ENCODE measurements at regions not wholly inside any gene's neighbourhood (a gene's known extent, or its start where the extent isn't known, plus 50 kb on each side); places are given as distances from the start of the nearest gene placed in this dataset.
A peak's percentile ranks its signal among the peaks of the same experiment; 100 is the strongest.

GRCh38 chr17:79395545-79395944 lies 215.3 kb downstream of the RBFOX3 start:
- no peak for DNase-seq (ENCODE audit: low read depth)
- TF ChIP-seq, protein P1, sequence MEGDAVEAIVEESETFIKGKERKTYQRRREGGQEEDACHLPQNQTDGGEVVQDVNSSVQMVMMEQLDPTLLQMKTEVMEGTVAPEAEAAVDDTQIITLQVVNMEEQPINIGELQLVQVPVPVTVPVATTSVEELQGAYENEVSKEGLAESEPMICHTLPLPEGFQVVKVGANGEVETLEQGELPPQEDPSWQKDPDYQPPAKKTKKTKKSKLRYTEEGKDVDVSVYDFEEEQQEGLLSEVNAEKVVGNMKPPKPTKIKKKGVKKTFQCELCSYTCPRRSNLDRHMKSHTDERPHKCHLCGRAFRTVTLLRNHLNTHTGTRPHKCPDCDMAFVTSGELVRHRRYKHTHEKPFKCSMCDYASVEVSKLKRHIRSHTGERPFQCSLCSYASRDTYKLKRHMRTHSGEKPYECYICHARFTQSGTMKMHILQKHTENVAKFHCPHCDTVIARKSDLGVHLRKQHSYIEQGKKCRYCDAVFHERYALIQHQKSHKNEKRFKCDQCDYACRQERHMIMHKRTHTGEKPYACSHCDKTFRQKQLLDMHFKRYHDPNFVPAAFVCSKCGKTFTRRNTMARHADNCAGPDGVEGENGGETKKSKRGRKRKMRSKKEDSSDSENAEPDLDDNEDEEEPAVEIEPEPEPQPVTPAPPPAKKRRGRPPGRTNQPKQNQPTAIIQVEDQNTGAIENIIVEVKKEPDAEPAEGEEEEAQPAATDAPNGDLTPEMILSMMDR (conservative IDR thresholded peaks at IDR 0.05; ENCODE audit: low read depth, low read length): no peak
- no peak overlapping the region for H3K4me3 ChIP-seq (ENCODE audit: low read length)

- no peak for DNase-seq (ENCODE audit: low read depth)
- no peak overlapping the region for H3K4me3 ChIP-seq (ENCODE audit: low read length)
- TF ChIP-seq, protein P1 (conservative IDR thresholded peaks at IDR 0.05; ENCODE audit: low read depth, low read length): no peak
Observed at GRCh38 chr17:79395066-79395465, 215.8 kb downstream of the RBFOX3 start.

- H3K4me3 ChIP-seq (ENCODE audit: low read length): no peak overlapping the region
- no peak for DNase-seq (ENCODE audit: low read depth)
Observed at GRCh38 chr17:79393358-79394052, 217.3 kb downstream of the RBFOX3 start.

DNA sequence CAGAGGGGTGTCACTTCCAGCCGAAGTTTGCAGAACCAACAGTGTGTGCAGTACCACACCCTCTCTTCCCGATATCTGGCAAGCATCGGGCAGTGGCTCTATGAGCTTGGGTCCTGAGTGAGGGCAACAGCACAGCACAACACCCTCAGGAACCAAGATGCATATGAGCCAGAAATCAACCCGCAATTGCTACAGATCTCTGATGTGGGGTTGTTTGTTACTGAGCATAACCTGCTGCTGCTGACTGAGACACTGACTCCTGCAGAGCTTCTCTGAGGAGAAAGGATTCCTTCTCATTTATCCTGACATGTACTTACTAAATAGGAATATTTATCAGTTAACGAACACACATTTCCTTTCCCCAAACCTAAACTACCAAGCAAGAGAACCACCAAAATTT lies 218.3 kb downstream of the RBFOX3 start:
- no peak for DNase-seq (ENCODE audit: low read depth)
- TF ChIP-seq, protein P1 (conservative IDR thresholded peaks at IDR 0.05; ENCODE audit: low read depth, low read length): no peak
- no peak overlapping the region for H3K4me3 ChIP-seq (ENCODE audit: low read length)

More at GRCh38 chr17:79393358-79394052, 217.3 kb downstream of the RBFOX3 start:
- TF ChIP-seq, protein P1 (conservative IDR thresholded peaks at IDR 0.05; ENCODE audit: low read depth, low read length): peak; percentile 98

GRCh38 chr17:79391376-79392233 lies 219.2 kb downstream of the RBFOX3 start:
- DNase-seq (ENCODE audit: low read depth): no peak
- H3K4me3 ChIP-seq (ENCODE audit: low read length): no peak overlapping the region
- TF ChIP-seq, protein P1 (conservative IDR thresholded peaks at IDR 0.05; ENCODE audit: low read depth, low read length): peak; percentile 89

- H3K4me3 ChIP-seq (ENCODE audit: low read length): no peak overlapping the region
- TF ChIP-seq, protein P1 (conservative IDR thresholded peaks at IDR 0.05; ENCODE audit: low read depth, low read length): no peak
- no peak for DNase-seq (ENCODE audit: low read depth)
Observed at GRCh38 chr17:79389896-79390295, 221.0 kb downstream of the RBFOX3 start.

Data from retinal pigment epithelial cell (primary cell).